C4-2B (cell line): ENCODE measurements at regions not wholly inside any gene's neighbourhood (a gene's known extent, or its start where the extent isn't known, plus 50 kb on each side); places are given as distances from the start of the nearest gene placed in this dataset.

ENCODE experiments used
- H3K27ac ChIP-seq: fragments of 450-650 bp; 2 replicates; pipeline ENCODE4 v1.5.1; 2017
- CTCF ChIP-seq: fragments of 450-650 bp; conservative IDR thresholded peaks from 2 replicates; pipeline ENCODE4 v1.5.1; 2017; ENCODE audit warnings: mild to moderate bottlenecking
- ZFX ChIP-seq: fragments of 450-650 bp; IDR thresholded peaks from 2 replicates; pipeline ENCODE4 v1.6.1; 2017

DNA sequence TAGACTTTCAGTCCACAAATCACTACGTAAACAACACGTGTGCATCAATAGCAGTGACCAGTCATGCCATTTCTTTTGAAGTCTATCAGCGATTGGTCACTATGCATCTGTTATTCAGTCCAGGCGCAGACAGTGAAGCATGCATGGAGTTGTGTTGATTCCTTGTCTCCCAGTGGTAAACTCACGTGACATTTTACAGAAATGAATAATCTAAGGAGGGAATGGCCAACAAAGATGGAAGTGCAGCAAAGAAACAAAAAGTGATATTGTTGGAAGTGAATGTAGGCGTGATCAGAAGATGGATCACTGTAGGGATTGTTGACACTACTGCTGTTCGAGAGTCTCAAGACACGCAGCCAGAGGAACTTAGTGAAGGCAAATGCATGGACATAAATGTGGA, 317.8 kb upstream of the MGAT5 start:
- no peak overlapping the region for H3K27ac ChIP-seq
- TF ChIP-seq ZFX (no peak), CTCF (no peak)

DNA sequence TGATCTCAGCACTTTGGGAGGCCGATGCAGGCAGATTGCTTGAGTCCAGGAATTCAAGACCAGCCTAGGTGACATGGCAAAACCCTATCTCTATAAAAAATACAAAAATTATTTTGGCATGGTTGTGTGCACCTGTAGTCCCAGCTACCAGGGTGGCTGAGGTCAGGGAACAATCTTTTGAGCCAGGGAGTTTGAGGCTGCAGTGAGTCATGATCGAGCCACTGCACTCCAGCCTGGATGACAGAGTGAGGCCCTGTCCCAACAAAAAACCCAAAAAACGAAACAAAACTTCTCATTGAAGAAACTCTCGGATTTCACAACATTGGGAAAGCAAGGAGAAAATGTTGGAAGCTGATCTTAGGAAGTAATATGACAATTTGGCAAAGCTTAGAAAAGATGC, 317.3 kb upstream of the MGAT5 start:
- H3K27ac ChIP-seq, result no peak overlapping the region
- TF ChIP-seq CTCF, result no peak
- no peak for TF ChIP-seq ZFX

- TF ChIP-seq ZFX, result no peak
- no peak for TF ChIP-seq CTCF
- no peak overlapping the region for H3K27ac ChIP-seq
Measured at GRCh38 chr2:133937669-133938068, 316.2 kb upstream of the MGAT5 start.

DNA sequence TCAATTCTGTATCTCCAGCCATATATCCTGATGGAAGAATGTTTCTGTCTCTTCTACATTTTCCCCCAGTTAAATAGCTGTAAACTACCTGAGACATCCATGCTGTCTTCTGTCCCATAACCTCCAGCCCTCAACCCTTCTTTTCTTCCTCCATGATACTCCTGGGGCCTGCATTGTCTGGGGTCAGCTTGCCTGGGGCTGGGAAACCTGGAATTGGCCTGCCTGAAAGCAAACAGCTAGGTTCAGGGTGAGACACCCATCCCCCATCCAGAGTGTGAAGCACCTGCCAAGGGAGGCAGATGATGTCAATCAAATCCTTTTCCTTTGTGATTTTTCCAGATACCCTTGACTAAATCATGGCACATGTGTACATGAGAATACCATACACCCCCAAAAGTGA, 313.7 kb upstream of the MGAT5 start:
- no peak for TF ChIP-seq CTCF
- no peak for TF ChIP-seq ZFX
- H3K27ac ChIP-seq, result no peak overlapping the region

DNA sequence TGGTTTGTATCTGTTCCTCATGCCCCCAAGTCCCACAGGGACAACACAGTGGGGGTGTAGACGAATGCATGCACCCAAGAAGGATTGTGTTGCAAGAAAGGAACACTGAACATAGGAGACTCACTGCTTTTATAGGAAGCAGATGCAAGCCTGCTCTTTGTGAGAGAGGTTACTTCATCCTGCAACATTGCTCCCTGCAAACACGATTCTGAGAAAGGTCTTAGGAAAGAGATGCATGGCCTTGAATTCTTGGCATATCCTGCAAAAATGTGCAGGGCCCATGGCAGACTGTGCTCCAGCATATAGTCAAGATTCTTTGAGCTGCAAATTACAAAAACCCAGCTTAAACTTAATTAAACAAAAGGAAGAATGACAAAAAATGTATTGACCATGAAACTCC, 312.2 kb upstream of the MGAT5 start:
- H3K27ac ChIP-seq, result no peak overlapping the region
- no peak for TF ChIP-seq ZFX
- TF ChIP-seq CTCF, result no peak

- TF ChIP-seq CTCF (no peak), ZFX (no peak)
- H3K27ac ChIP-seq, result no peak overlapping the region
Measured at GRCh38 chr2:133942398-133942797, 311.5 kb upstream of the MGAT5 start.

GRCh38 chr2:133943108-133943507, 310.8 kb upstream of the MGAT5 start:
- TF ChIP-seq CTCF (no peak), ZFX (no peak)
- H3K27ac ChIP-seq, result no peak overlapping the region
